Left lung (tissue), 4 donors: ENCODE measurements at regions not wholly inside any gene's neighbourhood (a gene's known extent, or its start where the extent isn't known, plus 50 kb on each side); places are given as distances from the start of the nearest gene placed in this dataset.
"Not testable (repeated sequence)": the region's sequence is repeated elsewhere in the genome, so short reads cannot be mapped to it uniquely, and the experiment has no call there.

Experiments used
- ATAC-seq: fragments of 200-7000 bp; cut with Tn5 transposase; one replicate; pipeline ENCODE4 v1.9.1; 2020; ENCODE audit warnings: moderate library complexity
- DNase-seq, 4 donors: peaks; one replicate each; pipeline ENCODE4 v3.0.0-alpha.2; 2013 to 2020
- H3K27ac ChIP-seq, 2 donors: fragments of 200-600 bp; sonication (generic) in 1 of 2; one replicate each; pipeline versions ENCODE4 v1.5.0 to v1.8.0; 2020 to 2021
- H3K27me3 ChIP-seq, 2 donors: fragments of 200-600 bp; sonication (generic) in 1 of 2; one replicate each; pipeline versions ENCODE4 v1.5.0 to v1.8.0; 2020 to 2021
- H3K36me3 ChIP-seq, 2 donors: fragments of 200-600 bp; sonication (generic) in 1 of 2; one replicate each; pipeline versions ENCODE4 v1.5.0 to v1.8.0; 2020 to 2021
- H3K4me1 ChIP-seq, 2 donors: fragments of 200-600 bp; one replicate each; pipeline ENCODE4 v1.8.0; 2021
- H3K4me3 ChIP-seq, 2 donors: fragments of 200-600 bp; sonication (generic) in 1 of 2; one replicate each; pipeline versions ENCODE4 v1.5.0 to v1.8.0; 2020 to 2021; ENCODE audit warnings: mild to moderate bottlenecking in 1 of 2
- H3K9me3 ChIP-seq, 2 donors: fragments of 200-600 bp; sonication (generic) in 1 of 2; one replicate each; pipeline versions ENCODE4 v1.5.0 to v1.8.0; 2020 to 2021
- intact Hi-C, 2 donors: fragments of 100-400 bp; cut with DNase I; formaldehyde crosslinking; loops; one replicate each; pipeline versions ENCODE4 v1.11.2 to v1.14.2; 2022
- TF ChIP-seq, protein P1 (sequence below), 2 donors: fragments of 200-600 bp; sonication (generic) in 1 of 2; IDR thresholded peaks; one replicate each; pipeline versions ENCODE4 v1.5.0 to v1.8.0; 2021; ENCODE audit warnings: antibody characterized with exemption in 2 of 2
- donor health status: DM: no; HTN: yes; CAD: no.
- donor health status: DM: no; HTN: no; CAD: no.

DNA sequence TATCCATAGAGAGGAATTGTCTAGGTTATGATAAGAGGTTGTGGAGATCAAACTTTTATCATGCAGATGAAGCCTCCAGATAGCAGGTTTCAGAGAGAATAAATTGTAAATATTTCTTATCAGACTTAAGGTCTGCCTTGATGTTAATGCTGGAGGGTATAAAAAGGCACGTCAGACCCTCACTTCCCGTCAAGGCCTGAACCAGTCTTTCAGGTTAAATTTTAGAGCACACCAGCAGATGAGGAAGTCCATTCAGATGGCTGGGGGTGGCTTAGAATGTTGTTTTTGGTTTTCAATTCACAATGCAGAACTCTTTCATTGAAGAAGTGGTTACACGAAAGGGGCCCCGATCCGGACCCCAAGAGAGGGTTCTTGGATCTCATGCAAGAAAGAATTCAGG lies 144.4 kb upstream of the FBXO11 start:
- no peak overlapping the region for H3K27ac ChIP-seq
- no peaks in the 10 kb centered on the region for H3K9me3 ChIP-seq
- H3K4me1 ChIP-seq, result no peaks in the 10 kb centered on the region
- H3K27me3 ChIP-seq, result no peaks in the 10 kb centered on the region
- DNase-seq (no peak), ATAC-seq (no peak)
- TF ChIP-seq, protein P1, sequence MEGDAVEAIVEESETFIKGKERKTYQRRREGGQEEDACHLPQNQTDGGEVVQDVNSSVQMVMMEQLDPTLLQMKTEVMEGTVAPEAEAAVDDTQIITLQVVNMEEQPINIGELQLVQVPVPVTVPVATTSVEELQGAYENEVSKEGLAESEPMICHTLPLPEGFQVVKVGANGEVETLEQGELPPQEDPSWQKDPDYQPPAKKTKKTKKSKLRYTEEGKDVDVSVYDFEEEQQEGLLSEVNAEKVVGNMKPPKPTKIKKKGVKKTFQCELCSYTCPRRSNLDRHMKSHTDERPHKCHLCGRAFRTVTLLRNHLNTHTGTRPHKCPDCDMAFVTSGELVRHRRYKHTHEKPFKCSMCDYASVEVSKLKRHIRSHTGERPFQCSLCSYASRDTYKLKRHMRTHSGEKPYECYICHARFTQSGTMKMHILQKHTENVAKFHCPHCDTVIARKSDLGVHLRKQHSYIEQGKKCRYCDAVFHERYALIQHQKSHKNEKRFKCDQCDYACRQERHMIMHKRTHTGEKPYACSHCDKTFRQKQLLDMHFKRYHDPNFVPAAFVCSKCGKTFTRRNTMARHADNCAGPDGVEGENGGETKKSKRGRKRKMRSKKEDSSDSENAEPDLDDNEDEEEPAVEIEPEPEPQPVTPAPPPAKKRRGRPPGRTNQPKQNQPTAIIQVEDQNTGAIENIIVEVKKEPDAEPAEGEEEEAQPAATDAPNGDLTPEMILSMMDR (IDR thresholded peaks at IDR 0.05), result no peak
- intact Hi-C loops, result no loop called here
- no peaks in the 10 kb centered on the region for H3K36me3 ChIP-seq
- H3K4me3 ChIP-seq, result no peak overlapping the region

DNA sequence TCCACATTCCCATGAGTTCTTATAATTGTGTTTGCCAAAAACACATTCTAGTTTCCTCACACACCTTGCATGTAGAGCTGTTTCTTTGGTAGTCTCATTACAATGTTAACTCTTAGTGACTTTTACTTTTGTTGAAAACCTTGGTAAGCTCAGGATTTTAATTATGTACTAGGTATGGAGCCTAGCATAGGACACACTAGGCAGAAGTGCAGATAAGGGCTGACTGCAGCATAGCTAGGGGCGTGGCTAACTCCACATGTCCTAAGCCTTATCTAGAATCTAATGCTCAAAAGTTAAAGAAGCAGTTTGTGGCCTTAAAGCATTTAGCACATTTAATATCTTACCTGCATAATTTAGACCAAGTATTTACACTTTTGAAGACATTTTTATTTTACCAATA lies 153.7 kb upstream of the FBXO11 start:
- no peaks in the 10 kb centered on the region for H3K36me3 ChIP-seq
- TF ChIP-seq, protein P1 (IDR thresholded peaks at IDR 0.05), result no peak
- H3K4me3 ChIP-seq, result no peak overlapping the region
- peaks cover 0 to 4% of the 10 kb centered on the region in 2 donors for H3K27me3 ChIP-seq
- ATAC-seq, result no peak
- no peak for DNase-seq
- H3K9me3 ChIP-seq, result no peaks in the 10 kb centered on the region
- H3K4me1 ChIP-seq, result no peaks in the 10 kb centered on the region
- H3K27ac ChIP-seq, result no peak overlapping the region
- intact Hi-C loops, result no loop called here

GRCh38 chr2:48061656-48062055 lies 155.4 kb upstream of the FBXO11 start:
- intact Hi-C loops, H3K4me1 ChIP-seq, DNase-seq, H3K36me3 ChIP-seq, ATAC-seq, H3K4me3 ChIP-seq, H3K27ac ChIP-seq, H3K27me3 ChIP-seq, H3K9me3 ChIP-seq: not testable (repeated sequence)

GRCh38 chr2:48065096-48065495 lies 158.8 kb upstream of the FBXO11 start:
- no peak for ATAC-seq
- peaks cover 0 to under 1% of the 10 kb centered on the region in 2 donors for H3K27me3 ChIP-seq
- no peaks in the 10 kb centered on the region for H3K36me3 ChIP-seq
- H3K9me3 ChIP-seq, result no peaks in the 10 kb centered on the region
- H3K27ac ChIP-seq, result no peak overlapping the region
- no peak overlapping the region for H3K4me3 ChIP-seq
- intact Hi-C loops, result no loop called here
- no peak for DNase-seq
- TF ChIP-seq, protein P1 (IDR thresholded peaks at IDR 0.05), result no peak
- H3K4me1 ChIP-seq, result no peaks in the 10 kb centered on the region

- Histone ChIP-seq H3K27me3 (no peaks in the 10 kb centered on the region), H3K27ac (no peak overlapping the region), H3K9me3 (no peaks in the 10 kb centered on the region), H3K4me3 (no peak overlapping the region), H3K36me3 (no peaks in the 10 kb centered on the region), H3K4me1 (no peaks in the 10 kb centered on the region)
- DNase-seq (no peak), ATAC-seq (no peak)
- TF ChIP-seq, protein P1 (IDR thresholded peaks at IDR 0.05), result no peak
- intact Hi-C loops, result no loop called here
Observed at GRCh38 chr2:48066000-48066399, 159.7 kb upstream of the FBXO11 start.

DNA sequence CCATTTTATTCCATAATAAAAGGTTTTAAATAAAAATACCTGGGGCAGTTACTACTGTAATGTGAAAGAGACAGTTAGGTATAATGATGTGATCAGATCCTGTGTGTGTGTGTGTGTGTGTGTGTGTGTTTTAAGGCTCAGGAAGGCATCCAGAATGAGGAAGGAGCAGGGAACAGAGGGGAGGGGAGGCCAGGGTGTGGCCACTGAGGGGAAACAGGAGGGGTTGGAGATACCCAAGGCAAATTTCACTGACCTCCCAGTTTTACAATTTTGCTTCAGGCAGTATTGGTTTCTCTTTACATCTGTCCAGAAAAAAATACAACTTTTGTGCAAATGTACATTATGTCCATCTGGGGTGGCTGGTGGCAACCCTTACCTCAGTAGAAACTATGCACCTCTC lies 163.5 kb upstream of the FBXO11 start:
- Histone ChIP-seq H3K9me3 (no peaks in the 10 kb centered on the region), H3K27me3 (no peaks in the 10 kb centered on the region), H3K4me3 (no peak overlapping the region), H3K36me3 (no peaks in the 10 kb centered on the region), H3K4me1 (no peaks in the 10 kb centered on the region), H3K27ac (no peak overlapping the region)
- TF ChIP-seq, protein P1 (IDR thresholded peaks at IDR 0.05), result no peak
- intact Hi-C loops, result no loop called here
- no peak for ATAC-seq
- no peak for DNase-seq
